Testis (tissue), 2 donors: ENCODE measurements at regions not wholly inside any gene's neighbourhood (a gene's known extent, or its start where the extent isn't known, plus 50 kb on each side); places are given as distances from the start of the nearest gene placed in this dataset.
"Not testable (repeated sequence)": the region's sequence is repeated elsewhere in the genome, so short reads cannot be mapped to it uniquely, and the experiment has no call there.

ENCODE experiments used
- DNase-seq: peaks from one replicate; pipeline ENCODE4 v3.0.0-alpha.2; 2019
- H3K27ac ChIP-seq, 2 donors: fragments of 200-600 bp; sonication (generic); one replicate each; pipeline ENCODE4 v1.5.1; 2019
- H3K27me3 ChIP-seq: fragments of 200-600 bp; sonication (generic); one replicate; pipeline ENCODE4 v1.5.1; 2019
- H3K36me3 ChIP-seq: fragments of 200-600 bp; sonication (generic); one replicate; pipeline ENCODE4 v1.5.1; 2017; ENCODE audit warnings: low read depth; ENCODE audit errors: missing control alignments
- H3K4me1 ChIP-seq: fragments of 200-600 bp; sonication (generic); one replicate; pipeline ENCODE4 v1.5.1; 2019
- H3K4me3 ChIP-seq, 2 donors: fragments of 200-600 bp; sonication (generic); one replicate each; pipeline ENCODE4 v1.5.1; 2017 to 2019
- H3K9me3 ChIP-seq: fragments of 200-600 bp; sonication (generic); one replicate; pipeline ENCODE4 v1.5.1; 2017
- POLR2A ChIP-seq: fragments of 450-650 bp; IDR thresholded peaks from one replicate; pipeline ENCODE4 v1.6.1; 2017; ENCODE audit warnings: antibody characterized with exemption, mild to moderate bottlenecking, moderate library complexity
- WGBS, 2 donors: methylation state at CpG; one replicate each; pipeline ENCODE4 v1.1.5; 2018; 5-methylcytosine and 5-hydroxymethylcytosine counted together
- intact Hi-C: fragments of 100-400 bp; cut with DNase I; formaldehyde crosslinking; loops from one replicate; pipeline ENCODE4 v1.15.1; 2023; ENCODE audit warnings: low total_unique reads
- TF ChIP-seq, protein P1 (sequence below), 3 experiments: fragments of 450-650 bp in 2 of 3; fragments of 200-600 bp in 1 of 3; sonication (generic) in 1 of 3; IDR thresholded peaks; one replicate each; pipeline ENCODE4 v1.5.1; 2016 to 2019; ENCODE audit warnings: antibody characterized with exemption in 3 of 3, mild to moderate bottlenecking in 2 of 3, moderate library complexity in 1 of 3

GRCh38 chr20:22962567-22963439, 72.3 kb upstream of the SSTR4 start:
- no peak for TF ChIP-seq POLR2A
- TF ChIP-seq, protein P1, sequence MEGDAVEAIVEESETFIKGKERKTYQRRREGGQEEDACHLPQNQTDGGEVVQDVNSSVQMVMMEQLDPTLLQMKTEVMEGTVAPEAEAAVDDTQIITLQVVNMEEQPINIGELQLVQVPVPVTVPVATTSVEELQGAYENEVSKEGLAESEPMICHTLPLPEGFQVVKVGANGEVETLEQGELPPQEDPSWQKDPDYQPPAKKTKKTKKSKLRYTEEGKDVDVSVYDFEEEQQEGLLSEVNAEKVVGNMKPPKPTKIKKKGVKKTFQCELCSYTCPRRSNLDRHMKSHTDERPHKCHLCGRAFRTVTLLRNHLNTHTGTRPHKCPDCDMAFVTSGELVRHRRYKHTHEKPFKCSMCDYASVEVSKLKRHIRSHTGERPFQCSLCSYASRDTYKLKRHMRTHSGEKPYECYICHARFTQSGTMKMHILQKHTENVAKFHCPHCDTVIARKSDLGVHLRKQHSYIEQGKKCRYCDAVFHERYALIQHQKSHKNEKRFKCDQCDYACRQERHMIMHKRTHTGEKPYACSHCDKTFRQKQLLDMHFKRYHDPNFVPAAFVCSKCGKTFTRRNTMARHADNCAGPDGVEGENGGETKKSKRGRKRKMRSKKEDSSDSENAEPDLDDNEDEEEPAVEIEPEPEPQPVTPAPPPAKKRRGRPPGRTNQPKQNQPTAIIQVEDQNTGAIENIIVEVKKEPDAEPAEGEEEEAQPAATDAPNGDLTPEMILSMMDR (IDR thresholded peaks at IDR 0.05): no peak
- no peak for DNase-seq
- H3K4me3 ChIP-seq: no peak overlapping the region
- H3K9me3 ChIP-seq: no peaks in the 10 kb centered on the region
- H3K27ac ChIP-seq: no peak overlapping the region
- 70 to 84% methylated on average over 3 of the region's 3 CpGs for WGBS, 2 donors
- no peaks in the 10 kb centered on the region for H3K4me1 ChIP-seq
- H3K27me3 ChIP-seq: no peaks in the 10 kb centered on the region
- no peaks in the 10 kb centered on the region for H3K36me3 ChIP-seq
- intact Hi-C loops: no loop called here

DNA sequence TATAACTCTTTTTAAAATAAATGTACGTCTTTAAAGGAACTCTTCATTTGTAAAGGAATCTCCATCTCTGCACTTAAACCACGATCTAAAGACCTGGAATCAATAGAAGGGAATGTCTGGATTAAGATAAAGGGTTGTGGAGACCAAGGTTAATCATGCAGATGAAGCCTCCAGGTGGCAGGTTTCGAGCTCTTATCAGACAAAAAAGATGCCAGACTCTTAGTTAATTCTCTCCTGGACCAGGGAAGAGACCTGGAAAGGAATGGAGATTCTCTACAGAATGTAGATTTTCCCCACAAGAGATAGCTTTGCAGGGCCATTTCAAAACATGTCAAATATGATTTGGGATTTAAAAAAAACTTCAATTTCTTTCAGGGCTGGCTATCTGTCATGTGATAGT, 71.5 kb upstream of the SSTR4 start:
- no peak overlapping the region for H3K27ac ChIP-seq
- H3K9me3 ChIP-seq: no peaks in the 10 kb centered on the region
- 80 to 85% methylated on average over 3 of the region's 3 CpGs for WGBS, 2 donors
- no peak for DNase-seq
- no peaks in the 10 kb centered on the region for H3K4me1 ChIP-seq
- TF ChIP-seq POLR2A: no peak
- TF ChIP-seq, protein P1 (IDR thresholded peaks at IDR 0.05): no peak
- no peaks in the 10 kb centered on the region for H3K36me3 ChIP-seq
- no peak overlapping the region for H3K4me3 ChIP-seq
- intact Hi-C loops: no loop called here
- no peaks in the 10 kb centered on the region for H3K27me3 ChIP-seq

DNA sequence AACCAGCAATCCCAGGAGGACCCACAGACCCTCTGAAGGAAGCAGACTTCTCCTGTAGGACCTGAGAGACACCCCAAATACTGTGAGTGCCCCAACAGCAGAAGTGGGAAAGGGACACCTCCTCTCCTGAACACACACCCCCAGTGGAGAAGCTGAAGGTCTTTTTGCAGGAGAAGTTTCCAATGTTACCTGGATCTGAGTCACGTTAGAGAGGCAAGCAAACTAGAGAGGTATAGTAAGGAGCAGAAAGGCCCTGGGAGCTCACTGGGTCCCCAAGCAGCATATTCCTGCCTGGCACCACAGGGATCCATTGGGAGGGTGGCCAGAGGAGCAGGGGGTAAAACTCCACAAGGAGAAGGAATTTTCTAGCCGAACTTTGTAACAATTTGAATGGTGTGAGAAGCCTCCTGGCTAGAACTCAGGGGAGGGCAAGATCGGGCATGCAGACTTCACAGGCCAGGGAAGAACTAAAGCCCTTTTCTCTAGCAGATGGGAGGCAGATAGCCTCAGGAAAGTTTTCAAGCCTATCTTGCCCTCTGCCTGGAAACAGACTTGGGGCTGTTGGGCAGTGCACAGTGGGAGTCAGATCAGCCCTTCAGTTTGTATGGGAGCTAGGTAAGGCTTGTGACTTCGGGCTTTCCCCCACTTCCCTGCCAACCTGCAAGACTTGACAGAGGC, 68.2 kb upstream of the SSTR4 start:
- Histone ChIP-seq H3K9me3 (no peaks in the 10 kb centered on the region), H3K4me3 (no peak overlapping the region), H3K27ac (no peak overlapping the region), H3K36me3 (no peaks in the 10 kb centered on the region), H3K4me1 (no peaks in the 10 kb centered on the region), H3K27me3 (no peaks in the 10 kb centered on the region)
- 68 to 73% methylated on average over 4 of the region's 4 CpGs for WGBS, 2 donors
- TF ChIP-seq, protein P1 (IDR thresholded peaks at IDR 0.05): no peak
- TF ChIP-seq POLR2A: no peak
- DNase-seq: no peak
- intact Hi-C loops: no loop called here

DNA sequence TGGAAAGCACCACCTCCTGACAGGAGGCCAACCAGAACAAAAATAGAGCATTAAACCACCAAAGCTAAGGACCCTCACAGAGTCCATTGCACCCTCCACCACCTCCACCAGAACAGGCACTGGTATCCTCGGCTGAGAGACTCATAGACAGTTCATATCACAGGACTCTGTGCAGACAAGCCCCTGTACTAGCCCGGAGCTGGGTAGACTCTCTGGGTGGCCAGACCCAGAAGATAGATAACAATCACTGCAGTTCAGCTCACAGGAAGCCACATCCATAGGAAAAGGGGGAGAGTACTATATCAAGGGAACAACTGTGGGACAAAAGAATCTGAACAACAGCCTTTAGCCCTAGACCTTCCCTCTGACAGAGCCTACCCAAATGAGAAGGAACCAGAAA, 67.4 kb upstream of the SSTR4 start:
- DNase-seq, H3K9me3 ChIP-seq, H3K27me3 ChIP-seq, intact Hi-C loops, H3K4me1 ChIP-seq, H3K36me3 ChIP-seq, H3K4me3 ChIP-seq, H3K27ac ChIP-seq: not testable (repeated sequence)
- WGBS, 2 donors: 96 to 100% methylated on average over 2 of the region's 2 CpGs

GRCh38 chr20:22969031-22969430, 66.1 kb upstream of the SSTR4 start:
- H3K9me3 ChIP-seq, H3K27me3 ChIP-seq, intact Hi-C loops, H3K4me1 ChIP-seq, H3K27ac ChIP-seq, H3K36me3 ChIP-seq, DNase-seq, H3K4me3 ChIP-seq: not testable (repeated sequence)
- WGBS, 2 donors: 86 to 92% methylated on average over 1 of the region's 1 CpG

DNA sequence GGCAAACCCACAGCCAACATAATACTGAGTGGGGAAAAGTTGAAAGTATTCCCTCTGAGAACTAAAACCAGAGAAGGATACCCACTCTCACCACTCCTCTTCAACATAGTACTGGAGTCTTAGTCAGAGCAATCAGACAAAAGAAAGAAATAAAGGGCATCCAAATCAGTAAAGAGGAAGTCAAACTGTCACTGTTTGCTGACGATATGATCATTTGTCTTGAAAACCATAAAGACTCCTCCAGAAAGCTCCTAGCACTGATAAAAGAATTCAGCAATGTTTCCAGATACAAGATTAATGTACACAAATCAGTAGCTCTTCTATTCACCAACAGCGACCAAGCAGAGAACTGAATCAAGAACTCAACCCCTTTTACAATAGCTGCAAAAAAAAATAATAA, 64.0 kb upstream of the SSTR4 start:
- H3K27ac ChIP-seq, H3K4me1 ChIP-seq, DNase-seq, intact Hi-C loops, H3K9me3 ChIP-seq, H3K36me3 ChIP-seq, H3K4me3 ChIP-seq, H3K27me3 ChIP-seq: not testable (repeated sequence)
- 66 to 82% methylated on average over 2 of the region's 2 CpGs for WGBS, 2 donors
